GM23338 (cell line): ENCODE measurements at regions not wholly inside any gene's neighbourhood (a gene's known extent, or its start where the extent isn't known, plus 50 kb on each side); places are given as distances from the start of the nearest gene placed in this dataset.

Experiments
- ATAC-seq: fragments of 200-7000 bp; cut with Tn5 transposase; 3 replicates; pipeline ENCODE4 v1.9.1; 2020
- DNase-seq: peaks from one replicate; pipeline ENCODE4 v3.0.0-alpha.2; 2015; ENCODE audit warnings: low spot score
- H2AFZ ChIP-seq: fragments of 200-600 bp; sonication (generic); 2 replicates; pipeline ENCODE4 v1.8.0; 2016; ENCODE audit warnings: antibody characterized with exemption, mild to moderate bottlenecking, moderate library complexity
- H3F3A ChIP-seq: fragments of 200-600 bp; sonication (generic); replicated peaks from 2 replicates; pipeline ENCODE4 v1.8.0; 2017; ENCODE audit warnings: antibody characterized with exemption, mixed run types, low read depth
- H3K27ac ChIP-seq: fragments of 200-600 bp; sonication (generic); 2 replicates; pipeline ENCODE4 v1.6.1; 2016; ENCODE audit warnings: low read depth
- H3K27me3 ChIP-seq: fragments of 200-600 bp; sonication (generic); 2 replicates; pipeline ENCODE4 v1.8.0; 2016; ENCODE audit warnings: mild to moderate bottlenecking, mixed run types, moderate library complexity; ENCODE audit not compliant: insufficient read depth
- H3K36me3 ChIP-seq: fragments of 200-600 bp; sonication (generic); 2 replicates; pipeline ENCODE4 v1.8.0; 2016; ENCODE audit warnings: mild to moderate bottlenecking; ENCODE audit not compliant: insufficient read depth
- H3K4me1 ChIP-seq: fragments of 200-600 bp; sonication (generic); 2 replicates; pipeline ENCODE4 v1.8.0; 2016; ENCODE audit warnings: mild to moderate bottlenecking, moderate library complexity; ENCODE audit not compliant: insufficient read depth
- H3K4me2 ChIP-seq: fragments of 200-600 bp; sonication (generic); 2 replicates; pipeline ENCODE4 v1.7.1; 2017; ENCODE audit warnings: mixed run types
- H3K4me3 ChIP-seq: fragments of 200-600 bp; sonication (generic); 2 replicates; pipeline ENCODE4 v1.6.1; 2016; ENCODE audit warnings: mixed run types
- H3K79me2 ChIP-seq: fragments of 200-600 bp; sonication (generic); replicated peaks from 2 replicates; pipeline ENCODE4 v1.8.0; 2017; ENCODE audit warnings: mild to moderate bottlenecking; ENCODE audit not compliant: insufficient read depth
- H3K9me2 ChIP-seq: fragments of 200-600 bp; sonication (generic); 2 replicates; pipeline ENCODE4 v1.8.0; 2017; ENCODE audit not compliant: insufficient read depth
- H4K20me1 ChIP-seq: fragments of 200-600 bp; sonication (generic); replicated peaks from 2 replicates; pipeline ENCODE4 v1.8.0; 2017; ENCODE audit warnings: mild to moderate bottlenecking; ENCODE audit not compliant: insufficient read depth
- H3K27ac Mint-ChIP-seq: 2 replicates; pipeline ENCODE4 v1.8.0; 2020; ENCODE audit warnings: inconsistent platforms, mild to moderate bottlenecking, moderate library complexity, mixed read lengths
- H3K27me3 Mint-ChIP-seq: 3 replicates; pipeline ENCODE4 v1.8.0; 2022; ENCODE audit warnings: low read depth, mild to moderate bottlenecking, moderate library complexity, mixed read lengths, inconsistent platforms; ENCODE audit not compliant: insufficient read depth, poor library complexity
- H3K36me3 Mint-ChIP-seq: 3 replicates; pipeline ENCODE4 v1.8.0; 2021; ENCODE audit warnings: low read depth, mild to moderate bottlenecking, inconsistent platforms, moderate library complexity, mixed read lengths
- H3K4me1 Mint-ChIP-seq: 3 replicates; pipeline ENCODE4 v1.8.0; 2020; ENCODE audit warnings: mild to moderate bottlenecking, inconsistent platforms, mixed read lengths
- H3K4me3 Mint-ChIP-seq: 3 replicates; pipeline ENCODE4 v1.8.0; 2021; ENCODE audit warnings: moderate library complexity, mild to moderate bottlenecking, inconsistent platforms, mixed read lengths
- H3K9me3 Mint-ChIP-seq: 3 replicates; pipeline ENCODE4 v1.8.0; 2020; ENCODE audit warnings: moderate library complexity, mild to moderate bottlenecking, inconsistent platforms, mixed read lengths
- ETS1 ChIP-seq: IDR thresholded peaks from 2 replicates; pipeline ENCODE4 v1.6.1; 2016; ENCODE audit warnings: antibody characterized with exemption
- EZH2 ChIP-seq: fragments of 200-600 bp; sonication (generic); IDR thresholded peaks from one replicate; pipeline ENCODE4 v1.8.0; 2017; ENCODE audit warnings: antibody characterized with exemption, mild to moderate bottlenecking, low read depth; ENCODE audit not compliant: unreplicated experiment
- REST ChIP-seq: IDR thresholded peaks from one replicate; pipeline ENCODE4 v1.6.1; 2018; ENCODE audit warnings: antibody characterized with exemption; ENCODE audit not compliant: unreplicated experiment
- STAT1 ChIP-seq: IDR thresholded peaks from one replicate; pipeline ENCODE4 v1.6.1; 2016; ENCODE audit warnings: antibody characterized with exemption; ENCODE audit not compliant: unreplicated experiment
- ZNF114 ChIP-seq: fragments of 250-450 bp; sonication (Bioruptor Pico); IDR thresholded peaks from 2 replicates; pipeline ENCODE4 v1.5.0; 2020; ENCODE audit warnings: mild to moderate bottlenecking, moderate library complexity
- ZNF331 ChIP-seq: fragments of 250-450 bp; sonication (Bioruptor Pico); IDR thresholded peaks from 2 replicates; pipeline ENCODE4 v1.5.0; 2020; ENCODE audit warnings: low read depth, mild to moderate bottlenecking, moderate library complexity

- TF ChIP-seq REST (no peak), STAT1 (no peak)
Measured at GRCh38 chr2:128618642-128619041, 300.0 kb upstream of the HS6ST1 start (continued).

GRCh38 chr2:128619471-128620325, 301.0 kb upstream of the HS6ST1 start:
- no peaks in the 10 kb centered on the region for H3K36me3 ChIP-seq
- no peaks in the 10 kb centered on the region for H3K27me3 ChIP-seq
- no peaks in the 10 kb centered on the region for H3K4me1 ChIP-seq
- Mint-ChIP-seq H3K9me3 (peaks cover 28% of the 10 kb centered on the region), H3K27me3 (peaks cover 9% of the 10 kb centered on the region), H3K27ac (no peak overlapping the region), H3K4me3 (no peak overlapping the region), H3K36me3 (peaks cover 10% of the 10 kb centered on the region), H3K4me1 (peaks cover 7% of the 10 kb centered on the region)
- DNase-seq (no peak), ATAC-seq (no peak)
- TF ChIP-seq ZNF114 (CRISPR knock-in tag): no peak
- no peak for TF ChIP-seq ETS1
- H3F3A ChIP-seq: no peaks in the 10 kb centered on the region
- H3K79me2 ChIP-seq: no peaks in the 10 kb centered on the region
- H3K4me3 ChIP-seq: no peak overlapping the region
- peaks cover 8% of the 10 kb centered on the region; the same call in 1 of the 2 replicates for H3K9me2 ChIP-seq
- no peak overlapping the region for H3K4me2 ChIP-seq
- no peak overlapping the region for H3K27ac ChIP-seq
- no peaks in the 10 kb centered on the region for H4K20me1 ChIP-seq
- H2AFZ ChIP-seq: no peak overlapping the region

- ATAC-seq: no peak
- no peaks in the 10 kb centered on the region for H4K20me1 ChIP-seq
- Mint-ChIP-seq H3K27me3 (peaks cover 9% of the 10 kb centered on the region), H3K9me3 (peaks cover 22% of the 10 kb centered on the region), H3K4me3 (no peak overlapping the region), H3K27ac (no peak overlapping the region), H3K36me3 (peaks cover 10% of the 10 kb centered on the region), H3K4me1 (peaks cover 7% of the 10 kb centered on the region)
- no peaks in the 10 kb centered on the region for H3K4me1 ChIP-seq
- H3K9me2 ChIP-seq: peaks cover 8% of the 10 kb centered on the region; the same call in 1 of the 2 replicates
- no peaks in the 10 kb centered on the region for H3K36me3 ChIP-seq
- H3K79me2 ChIP-seq: no peaks in the 10 kb centered on the region
- no peaks in the 10 kb centered on the region for H3K27me3 ChIP-seq
- H3F3A ChIP-seq: no peaks in the 10 kb centered on the region
- no peak overlapping the region for H3K4me2 ChIP-seq
- H3K4me3 ChIP-seq: no peak overlapping the region
- no peak for DNase-seq
- no peak overlapping the region for H3K27ac ChIP-seq
- no peak overlapping the region for H2AFZ ChIP-seq
- no peak for TF ChIP-seq ETS1
- no peak for TF ChIP-seq ZNF114 (CRISPR knock-in tag)
- TF ChIP-seq ZNF331: no peak
- no peak for TF ChIP-seq EZH2
Measured at GRCh38 chr2:128621074-128621473, 302.4 kb upstream of the HS6ST1 start.
